Trophoblast cell (in vitro differentiated cells and primary cell): ENCODE measurements at regions not wholly inside any gene's neighbourhood (a gene's known extent, or its start where the extent isn't known, plus 50 kb on each side); places are given as distances from the start of the nearest gene placed in this dataset.

Experiments
- DNase-seq, 2 donors: peaks; one replicate each; pipeline ENCODE4 v3.0.0-alpha.2; 2016
- H2AFZ ChIP-seq: 2 replicates; pipeline ENCODE4 v1.6.1; 2013; ENCODE audit warnings: low read length, moderate library complexity, mild to moderate bottlenecking; ENCODE audit not compliant: insufficient read depth, poor library complexity
- H2AK5ac ChIP-seq: 2 replicates; pipeline ENCODE4 v1.6.1; 2013; ENCODE audit warnings: mild to moderate bottlenecking, low read length
- H2BK120ac ChIP-seq: 2 replicates; pipeline ENCODE4 v1.6.1; 2013; ENCODE audit warnings: low read length, mild to moderate bottlenecking, moderate library complexity; ENCODE audit not compliant: insufficient read depth, poor library complexity
- H2BK12ac ChIP-seq: 2 replicates; pipeline ENCODE4 v1.6.1; 2013; ENCODE audit warnings: mild to moderate bottlenecking, low read length, moderate library complexity
- H2BK5ac ChIP-seq: 2 replicates; pipeline ENCODE4 v1.6.1; 2013; ENCODE audit warnings: low read length, low read depth, moderate library complexity, mild to moderate bottlenecking; ENCODE audit not compliant: poor library complexity
- H3K14ac ChIP-seq: 2 replicates; pipeline ENCODE4 v1.6.1; 2013; ENCODE audit warnings: mild to moderate bottlenecking, low read length
- H3K18ac ChIP-seq: 2 replicates; pipeline ENCODE4 v1.6.1; 2013; ENCODE audit warnings: mild to moderate bottlenecking, low read length
- H3K23ac ChIP-seq: 2 replicates; pipeline ENCODE4 v1.6.1; 2013; ENCODE audit warnings: low read length
- H3K27ac ChIP-seq: 2 replicates; pipeline ENCODE4 v1.5.1; 2013; ENCODE audit warnings: low read depth, mild to moderate bottlenecking, inconsistent platforms, low read length, moderate library complexity
- H3K27me3 ChIP-seq: 2 replicates; pipeline ENCODE4 v1.6.1; 2013; ENCODE audit warnings: inconsistent platforms, mild to moderate bottlenecking, low read length, moderate library complexity; ENCODE audit not compliant: insufficient read depth
- H3K36me3 ChIP-seq, 2 experiments: 1 replicate in 1 of 2; 2 replicates in 1 of 2; pipeline ENCODE4 v1.6.1; 2013; ENCODE audit warnings: low read length in 2 of 2, mild to moderate bottlenecking in 2 of 2, moderate library complexity in 1 of 2; ENCODE audit not compliant: insufficient read depth in 2 of 2, control insufficient read depth in 1 of 2
- H3K4ac ChIP-seq: 2 replicates; pipeline ENCODE4 v1.6.1; 2013; ENCODE audit warnings: low read depth, mild to moderate bottlenecking, low read length, moderate library complexity
- H3K4me1 ChIP-seq, 2 experiments: 1 replicate in 1 of 2; 2 replicates in 1 of 2; pipeline ENCODE4 v1.6.1; 2013; ENCODE audit warnings: low read length in 2 of 2, mild to moderate bottlenecking in 2 of 2, moderate library complexity in 1 of 2; ENCODE audit not compliant: insufficient read depth in 2 of 2, control insufficient read depth in 1 of 2
- H3K4me2 ChIP-seq: 2 replicates; pipeline ENCODE4 v1.6.1; 2013; ENCODE audit warnings: inconsistent platforms, mild to moderate bottlenecking, low read length, moderate library complexity
- H3K4me3 ChIP-seq: 2 replicates; pipeline ENCODE4 v1.5.1; 2013; ENCODE audit warnings: mild to moderate bottlenecking, low read depth, low read length, inconsistent platforms
- H3K79me1 ChIP-seq: one replicate; pipeline ENCODE4 v1.6.1; 2013; ENCODE audit warnings: low read length
- H3K79me2 ChIP-seq: 2 replicates; pipeline ENCODE4 v1.6.1; 2013; ENCODE audit warnings: low read length, mild to moderate bottlenecking; ENCODE audit not compliant: control insufficient read depth, insufficient read depth, poor library complexity
- H3K9ac ChIP-seq: 2 replicates; pipeline ENCODE4 v1.6.1; 2013; ENCODE audit warnings: mild to moderate bottlenecking, low read length
- H3K9me3 ChIP-seq: 2 replicates; pipeline ENCODE4 v1.6.1; 2013; ENCODE audit warnings: low read depth, mild to moderate bottlenecking, control low read depth, inconsistent platforms, low read length; ENCODE audit not compliant: insufficient read depth
- H4K12ac ChIP-seq: 2 replicates; pipeline ENCODE4 v1.6.1; 2013; ENCODE audit warnings: low read depth, mild to moderate bottlenecking, low read length, moderate library complexity
- H4K8ac ChIP-seq: 2 replicates; pipeline ENCODE4 v1.6.1; 2013; ENCODE audit warnings: low read depth, mild to moderate bottlenecking, low read length, moderate library complexity
- H4K91ac ChIP-seq: one replicate; pipeline ENCODE4 v1.6.1; 2013; ENCODE audit warnings: low read depth, mild to moderate bottlenecking, low read length, moderate library complexity
- WGBS: extraction: QIAGEN DNeasy Blood & Tissue Kit; methylation state at CpG from one replicate; pipeline ENCODE4 v1.1.7; 2013; ENCODE audit warnings: missing lambda C conversion rate; ENCODE audit not compliant: insufficient read length, insufficient coverage; ENCODE audit errors: extremely low coverage; 5-methylcytosine and 5-hydroxymethylcytosine counted together

GRCh38 chr6:147770221-147770620, 261.7 kb downstream of the SAMD5 start:
- DNase-seq: no peak
- Histone ChIP-seq H3K18ac (no peak overlapping the region), H3K23ac (no peak overlapping the region), H3K9ac (no peak overlapping the region), H3K4me1 (no peaks in the 10 kb centered on the region), H3K4me3 (no peak overlapping the region), H3K27me3 (no peaks in the 10 kb centered on the region), H3K79me2 (no peaks in the 10 kb centered on the region), H2BK5ac (no peak overlapping the region), H2AK5ac (no peak overlapping the region), H2BK120ac (no peak overlapping the region), H3K79me1 (no peaks in the 10 kb centered on the region), H3K4me2 (no peak overlapping the region), H3K27ac (no peak overlapping the region), H4K8ac (no peak overlapping the region), H2AFZ (no peak overlapping the region), H3K9me3 (no peaks in the 10 kb centered on the region), H3K4ac (no peak overlapping the region), H3K14ac (no peak overlapping the region), H2BK12ac (no peak overlapping the region), H3K36me3 (no peaks in the 10 kb centered on the region), H4K91ac (no peak overlapping the region), H4K12ac (no peak overlapping the region)
- WGBS: no CpG with 5 or more reads among the region's 7 CpGs

- no peak overlapping the region for H2BK12ac ChIP-seq
- H3K4me1 ChIP-seq: no peaks in the 10 kb centered on the region
- H4K12ac ChIP-seq: no peak overlapping the region
- no peak overlapping the region for H4K8ac ChIP-seq
- H3K4me3 ChIP-seq: no peak overlapping the region
- H3K79me1 ChIP-seq: no peaks in the 10 kb centered on the region
- no peak overlapping the region for H3K14ac ChIP-seq
- H3K27me3 ChIP-seq: no peaks in the 10 kb centered on the region
- H3K23ac ChIP-seq: no peak overlapping the region
- no peaks in the 10 kb centered on the region for H3K36me3 ChIP-seq
- no peak overlapping the region for H4K91ac ChIP-seq
- no peak for DNase-seq
- H3K9ac ChIP-seq: no peak overlapping the region
- H2AFZ ChIP-seq: no peak overlapping the region
- no peak overlapping the region for H3K27ac ChIP-seq
- no peak overlapping the region for H3K4me2 ChIP-seq
- no peaks in the 10 kb centered on the region for H3K79me2 ChIP-seq
- no peak overlapping the region for H3K4ac ChIP-seq
- H3K9me3 ChIP-seq: no peaks in the 10 kb centered on the region
- H2AK5ac ChIP-seq: no peak overlapping the region
- H3K18ac ChIP-seq: no peak overlapping the region
- no CpG with 5 or more reads among the region's 4 CpGs for WGBS
- H2BK5ac ChIP-seq: no peak overlapping the region
- no peak overlapping the region for H2BK120ac ChIP-seq
These were observed 264.2 kb downstream of the SAMD5 start for GRCh38 chr6:147772724-147773123.

- no peak overlapping the region for H4K91ac ChIP-seq
- no peak overlapping the region for H2BK120ac ChIP-seq
- no CpG with 5 or more reads among the region's 3 CpGs for WGBS
- H3K4me2 ChIP-seq: no peak overlapping the region
- H2BK12ac ChIP-seq: no peak overlapping the region
- no peak overlapping the region for H3K27ac ChIP-seq
- no peak overlapping the region for H3K23ac ChIP-seq
- no peaks in the 10 kb centered on the region for H3K36me3 ChIP-seq
- no peak overlapping the region for H2AK5ac ChIP-seq
- no peak overlapping the region for H3K18ac ChIP-seq
- no peaks in the 10 kb centered on the region for H3K79me2 ChIP-seq
- no peak overlapping the region for H4K8ac ChIP-seq
- no peaks in the 10 kb centered on the region for H3K79me1 ChIP-seq
- H3K4me3 ChIP-seq: no peak overlapping the region
- no peaks in the 10 kb centered on the region for H3K27me3 ChIP-seq
- no peak for DNase-seq
- H3K4ac ChIP-seq: no peak overlapping the region
- no peak overlapping the region for H2BK5ac ChIP-seq
- H3K9me3 ChIP-seq: no peaks in the 10 kb centered on the region
- no peaks in the 10 kb centered on the region for H3K4me1 ChIP-seq
- no peak overlapping the region for H3K14ac ChIP-seq
- no peak overlapping the region for H2AFZ ChIP-seq
- no peak overlapping the region for H3K9ac ChIP-seq
- no peak overlapping the region for H4K12ac ChIP-seq
These were observed 266.4 kb downstream of the SAMD5 start for GRCh38 chr6:147774856-147775255.

GRCh38 chr6:147776631-147777213, 268.2 kb downstream of the SAMD5 start:
- Histone ChIP-seq H2BK5ac (no peak overlapping the region), H3K9me3 (no peaks in the 10 kb centered on the region), H2AFZ (no peak overlapping the region), H3K4ac (no peak overlapping the region), H2BK120ac (no peak overlapping the region), H3K23ac (no peak overlapping the region), H3K79me2 (no peaks in the 10 kb centered on the region), H3K4me1 (no peaks in the 10 kb centered on the region), H3K36me3 (no peaks in the 10 kb centered on the region), H4K91ac (no peak overlapping the region), H3K9ac (no peak overlapping the region), H3K79me1 (no peaks in the 10 kb centered on the region), H4K12ac (no peak overlapping the region), H3K18ac (no peak overlapping the region), H3K4me2 (no peak overlapping the region), H3K27ac (no peak overlapping the region), H2AK5ac (no peak overlapping the region), H4K8ac (no peak overlapping the region), H3K27me3 (no peaks in the 10 kb centered on the region), H3K4me3 (no peak overlapping the region), H3K14ac (no peak overlapping the region), H2BK12ac (no peak overlapping the region)
- no CpG with 5 or more reads among the region's 4 CpGs for WGBS
- DNase-seq: no peak
